ENCODE measurements at regions not wholly inside any gene's neighbourhood (a gene's known extent, or its start where the extent isn't known, plus 50 kb on each side); places are given as distances from the start of the nearest gene placed in this dataset.

DNA sequence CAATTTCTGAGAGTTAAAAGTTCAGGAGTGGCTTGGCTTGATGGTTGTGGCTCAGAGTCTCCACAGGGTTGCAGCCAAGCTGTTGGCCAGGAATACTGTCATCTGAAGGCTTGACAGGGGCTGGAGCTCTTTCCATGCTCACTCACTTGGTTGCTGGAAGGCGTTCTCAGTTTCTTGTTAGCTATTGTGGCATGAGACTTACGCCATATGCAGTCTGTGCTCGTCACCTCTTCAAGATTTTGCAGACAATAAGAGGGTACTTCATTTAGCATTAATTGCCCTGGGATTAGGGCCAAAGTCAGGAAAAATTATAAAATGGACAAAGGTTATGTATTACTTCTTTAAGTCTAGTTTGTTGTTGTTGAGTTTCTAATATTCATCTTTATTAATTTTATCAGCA is 380.6 kb upstream of the MAP3K7 start:
- DNase-seq (ENCODE audit: low spot score): no peak

GRCh38 chr6:90960324-90960723 is 373.5 kb upstream of the MAP3K7 start:
- no peak for DNase-seq (ENCODE audit: low spot score)

GRCh38 chr6:90955246-90955645 is 368.4 kb upstream of the MAP3K7 start:
- DNase-seq (ENCODE audit: low spot score): no peak

- no peak for DNase-seq (ENCODE audit: low spot score)
Observed at GRCh38 chr6:90953405-90954161, 366.7 kb upstream of the MAP3K7 start.

- DNase-seq (ENCODE audit: low spot score): no peak
Observed at GRCh38 chr6:90952176-90952575, 365.3 kb upstream of the MAP3K7 start.

DNA sequence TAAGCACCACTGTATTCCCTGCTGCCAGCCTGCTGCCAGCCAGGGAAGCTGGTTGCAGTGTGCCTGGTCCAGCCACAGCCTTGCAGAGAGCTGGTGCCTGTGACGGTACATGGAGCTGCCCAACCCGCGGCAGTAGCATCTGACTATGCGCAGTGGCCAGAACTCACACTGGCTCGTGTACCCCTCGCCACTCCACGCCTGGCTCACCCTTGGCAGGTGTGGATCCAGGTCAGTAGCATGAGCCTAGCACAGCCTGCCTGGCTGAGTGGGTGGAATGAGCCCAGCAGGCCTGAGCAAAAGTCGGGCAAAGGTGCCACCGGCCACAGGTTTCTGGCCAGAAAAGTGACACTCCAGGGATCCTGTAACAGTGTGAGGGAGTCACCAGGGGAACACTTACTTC is 361.7 kb upstream of the MAP3K7 start:
- no peak for DNase-seq (ENCODE audit: low spot score)

DNA sequence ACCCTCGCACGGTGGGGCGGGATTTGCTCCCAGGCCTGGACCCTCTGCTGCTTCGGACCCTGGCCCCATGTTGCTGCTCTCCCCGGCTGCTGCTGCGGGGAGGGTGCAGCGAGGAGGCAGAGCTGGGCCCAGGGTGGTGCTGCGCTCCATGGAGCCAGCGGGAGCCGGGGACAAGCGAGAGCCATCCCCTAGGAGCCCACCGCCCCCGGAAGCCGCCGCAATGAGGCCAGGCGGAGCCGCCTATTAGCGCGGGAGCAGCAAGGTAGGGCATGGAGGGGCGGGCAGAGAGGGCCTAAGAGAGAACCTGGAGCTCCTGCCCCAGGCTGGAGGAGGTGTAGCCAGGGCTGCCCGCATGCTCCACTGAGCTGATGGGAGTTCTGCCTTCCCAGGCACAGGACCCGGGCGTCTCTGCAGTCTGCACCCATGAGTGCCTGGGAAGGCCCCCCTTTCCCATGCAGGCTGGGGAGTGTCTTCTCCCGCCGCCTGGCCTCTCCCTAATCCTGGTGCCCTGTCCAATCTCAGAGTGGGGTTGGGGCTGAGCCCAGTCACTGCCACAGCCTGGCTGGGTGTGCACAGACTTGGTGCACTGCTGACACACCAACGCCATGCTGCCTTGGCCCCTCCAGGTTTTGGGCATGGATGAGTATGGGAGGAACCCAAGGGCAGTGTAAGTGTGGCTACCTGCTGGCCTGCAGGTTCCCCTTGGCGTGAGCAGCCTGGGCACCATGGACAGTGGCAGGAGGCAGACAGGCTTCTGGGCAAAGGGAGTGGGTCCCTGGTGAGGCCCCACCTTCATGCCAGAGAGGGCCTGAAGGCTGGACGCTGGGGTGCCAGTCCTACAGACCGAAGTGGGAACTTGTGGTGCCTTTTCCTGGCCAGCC is 360.6 kb upstream of the MAP3K7 start:
- DNase-seq (ENCODE audit: low spot score): no peak

DNA sequence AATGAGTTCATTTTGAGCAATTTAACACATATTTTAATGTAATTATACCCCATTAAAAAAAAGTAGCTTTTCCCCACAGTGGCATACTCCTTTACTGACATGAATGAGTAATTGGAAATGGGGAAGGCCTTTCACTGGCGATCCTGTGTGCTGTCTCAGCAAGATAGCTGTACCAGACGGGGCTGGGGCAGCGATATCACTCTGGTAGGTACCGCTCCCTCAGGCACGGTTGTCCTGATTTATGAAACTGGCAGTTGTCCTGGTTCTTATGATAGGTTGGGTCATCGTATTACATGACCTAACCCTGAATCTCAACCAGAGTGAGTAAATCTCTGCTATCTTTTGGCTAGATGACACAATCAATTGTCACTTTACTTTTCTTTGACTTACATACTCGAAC is 355.0 kb upstream of the MAP3K7 start:
- no peak for DNase-seq (ENCODE audit: low spot score)

DNA sequence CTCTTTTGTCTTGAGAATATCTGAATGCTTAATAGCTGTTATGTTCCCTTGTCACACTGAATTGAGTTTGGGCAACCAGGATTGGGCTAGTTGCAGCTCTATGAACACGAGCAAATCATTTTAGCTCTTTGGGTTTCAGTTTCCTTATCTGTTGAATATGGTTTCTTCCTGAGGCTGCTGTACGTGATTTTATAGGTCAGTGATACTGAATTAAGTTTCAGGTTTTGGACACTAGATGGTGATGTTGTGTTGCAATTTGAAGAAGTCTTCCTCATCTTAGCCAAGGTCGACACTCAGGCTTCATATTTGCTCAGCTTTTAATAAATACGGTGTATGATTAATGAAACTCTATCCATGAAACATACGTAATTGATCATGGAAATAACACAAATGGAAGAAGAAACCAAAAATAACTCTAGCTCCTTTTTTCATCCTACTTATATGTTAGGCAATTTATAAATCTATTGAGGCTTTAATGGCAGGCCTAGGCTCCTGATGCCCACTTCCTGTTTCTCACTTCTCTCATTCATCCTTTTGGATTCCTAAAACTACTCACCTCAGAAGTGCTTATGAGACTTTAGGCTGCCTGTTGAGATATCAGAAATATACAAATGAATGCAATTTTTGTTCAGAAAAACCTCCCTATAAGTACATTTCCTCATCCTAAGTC is 354.1 kb upstream of the MAP3K7 start:
- DNase-seq (ENCODE audit: low spot score): peak; percentile 14

GRCh38 chr6:90939906-90940305 is 353.0 kb upstream of the MAP3K7 start:
- no peak for DNase-seq (ENCODE audit: low spot score)

DNA sequence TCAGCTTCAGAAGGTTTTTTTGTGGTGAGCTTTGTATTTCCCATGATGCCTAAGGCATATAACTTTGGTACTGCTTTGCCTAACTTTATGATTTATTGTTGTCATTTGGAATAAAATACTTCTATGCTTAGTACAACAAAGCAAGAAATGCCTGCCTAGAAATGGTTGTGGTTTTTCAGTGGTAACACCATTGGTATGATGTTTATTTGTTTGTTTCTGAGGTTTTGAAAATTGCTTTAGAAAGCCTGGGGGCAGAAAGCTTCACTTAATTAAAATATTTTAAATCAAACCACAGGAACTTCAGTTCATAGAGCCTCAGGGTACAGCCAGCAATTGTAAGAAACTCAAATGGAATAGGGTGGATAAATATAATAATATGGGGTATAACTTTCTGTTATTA is 351.2 kb upstream of the MAP3K7 start:
- no peak for DNase-seq (ENCODE audit: low spot score)

GRCh38 chr6:90936286-90936685 is 349.4 kb upstream of the MAP3K7 start:
- DNase-seq (ENCODE audit: low spot score): no peak

DNA sequence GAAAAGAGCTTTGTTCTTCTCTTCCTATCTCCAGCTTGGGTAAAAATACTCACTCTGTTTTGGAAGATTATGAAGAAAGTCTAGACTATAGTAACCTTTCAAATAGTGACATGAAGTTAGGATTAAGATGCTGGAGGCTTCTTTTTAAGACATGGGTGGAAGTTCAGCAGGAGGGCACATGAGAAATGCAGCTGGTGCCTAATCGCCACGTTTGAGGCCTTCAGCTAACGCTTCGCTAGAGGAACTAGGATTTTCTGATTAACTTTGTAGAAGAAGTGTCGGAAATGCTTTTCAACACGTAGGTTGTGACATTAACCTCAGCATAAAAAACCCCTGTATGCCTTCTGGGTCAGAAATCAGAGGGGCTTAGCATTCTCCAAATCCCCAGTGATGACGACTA is 348.1 kb upstream of the MAP3K7 start:
- DNase-seq (ENCODE audit: low spot score): no peak

DNA sequence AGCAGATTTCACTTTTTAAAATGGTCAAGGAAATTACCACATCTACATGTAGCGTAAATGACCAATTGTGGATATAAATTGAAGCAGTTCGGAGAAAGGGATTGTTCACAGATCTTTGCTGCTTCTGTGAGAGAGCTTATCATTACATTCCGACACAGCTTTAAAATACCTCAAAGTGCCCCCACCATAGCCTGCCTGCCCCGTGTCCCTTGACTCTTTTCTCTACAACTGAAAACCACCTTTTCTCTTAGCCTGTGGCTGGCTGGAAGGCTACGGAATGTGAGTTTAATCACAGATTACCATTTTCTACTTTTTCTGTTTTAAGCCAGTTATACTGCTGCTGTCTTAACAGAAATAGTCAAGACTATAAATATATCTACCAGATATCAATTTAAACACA is 347.2 kb upstream of the MAP3K7 start:
- no peak for DNase-seq (ENCODE audit: low spot score)

DNA sequence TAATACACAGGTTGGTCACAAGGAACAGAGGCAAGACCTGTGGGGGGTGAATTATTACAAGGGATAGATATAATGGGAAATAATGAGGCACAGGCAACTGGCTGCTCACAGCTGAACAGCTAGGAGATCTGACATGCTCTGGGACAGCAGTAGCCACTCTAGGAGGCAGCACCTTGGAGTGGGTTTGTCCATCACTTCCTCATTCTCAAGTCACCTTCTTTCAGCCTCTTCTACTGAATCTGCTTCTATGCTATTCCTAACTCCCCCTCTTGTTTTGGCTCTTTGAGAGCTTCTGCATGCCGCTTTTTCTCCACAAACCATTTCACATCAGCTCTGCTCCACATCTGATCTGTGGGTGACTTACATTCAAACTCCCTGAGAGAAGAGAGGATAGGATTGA is 345.5 kb upstream of the MAP3K7 start:
- DNase-seq (ENCODE audit: low spot score): no peak

- DNase-seq (ENCODE audit: low spot score): no peak
Observed at GRCh38 chr6:90928051-90928450, 341.2 kb upstream of the MAP3K7 start.

GRCh38 chr6:90925726-90926125 is 338.9 kb upstream of the MAP3K7 start:
- DNase-seq (ENCODE audit: low spot score): no peak

- no peak for DNase-seq (ENCODE audit: low spot score)
Observed at GRCh38 chr6:90922325-90922724, 335.5 kb upstream of the MAP3K7 start.

GRCh38 chr6:90918361-90918760 is 331.5 kb upstream of the MAP3K7 start:
- DNase-seq (ENCODE audit: low spot score): no peak

GRCh38 chr6:90917376-90917775 is 330.5 kb upstream of the MAP3K7 start:
- DNase-seq (ENCODE audit: low spot score): no peak

DNA sequence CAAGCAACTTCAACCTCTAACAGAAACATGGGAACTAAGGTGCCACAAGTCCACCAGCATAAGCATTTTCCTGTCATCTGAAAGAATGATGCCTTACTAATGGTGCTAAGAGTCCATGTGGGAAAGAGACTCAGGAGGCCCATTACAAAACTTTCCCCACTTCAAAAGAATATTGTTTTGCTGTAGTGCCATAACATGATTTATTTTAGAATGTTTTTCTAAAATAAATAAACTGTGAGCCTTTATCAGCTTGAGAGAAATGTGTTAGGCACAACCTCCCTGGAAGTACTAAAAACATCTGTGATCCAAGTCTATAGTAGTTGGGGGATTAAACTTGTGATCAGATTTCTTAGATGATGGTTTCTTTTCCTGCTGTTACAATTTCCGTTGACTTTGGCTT is 330.1 kb upstream of the MAP3K7 start:
- no peak for DNase-seq (ENCODE audit: low spot score)

- DNase-seq (ENCODE audit: low spot score): no peak
Observed at GRCh38 chr6:90915224-90915915, 328.5 kb upstream of the MAP3K7 start.
